GM19035 (cell line): ENCODE measurements at regions not wholly inside any gene's neighbourhood (a gene's known extent, or its start where the extent isn't known, plus 50 kb on each side); places are given as distances from the start of the nearest gene placed in this dataset.
"Not testable (repeated sequence)": the region's sequence is repeated elsewhere in the genome, so short reads cannot be mapped to it uniquely, and the experiment has no call there.

Source experiments
- ATAC-seq: cut with Tn5 transposase; IDR thresholded peaks from one replicate; pipeline ENCODE4 v1.9.1; 2021; ENCODE audit not compliant: unreplicated experiment

GRCh38 chr1:14129009-14129408, 429.0 kb downstream of the PRDM2 start:
- ATAC-seq: no peak

- ATAC-seq: no peak
Measured at GRCh38 chr1:14135070-14135469, 435.1 kb downstream of the PRDM2 start.

GRCh38 chr1:14136152-14136763, 436.3 kb downstream of the PRDM2 start:
- ATAC-seq: no peak

GRCh38 chr1:14136881-14137280, 436.9 kb downstream of the PRDM2 start:
- no peak for ATAC-seq

- no peak for ATAC-seq
Measured at GRCh38 chr1:14137411-14138134, 437.6 kb downstream of the PRDM2 start.

GRCh38 chr1:14138135-14138506, 438.1 kb downstream of the PRDM2 start:
- no peak for ATAC-seq

- ATAC-seq: no peak
Measured at GRCh38 chr1:14138687-14139086, 438.7 kb downstream of the PRDM2 start.

- no peak for ATAC-seq
Measured at GRCh38 chr1:14140831-14141401, 440.9 kb downstream of the PRDM2 start.

- ATAC-seq: no peak
Measured at GRCh38 chr1:14141656-14142055, 441.7 kb downstream of the PRDM2 start.

GRCh38 chr1:14142397-14143100, 442.6 kb downstream of the PRDM2 start:
- no peak for ATAC-seq

- no peak for ATAC-seq
Measured at GRCh38 chr1:14143777-14144176, 443.8 kb downstream of the PRDM2 start.

GRCh38 chr1:14148526-14148925, 448.5 kb downstream of the PRDM2 start:
- ATAC-seq: no peak

- no peak for ATAC-seq
Measured at GRCh38 chr1:14149431-14149830, 449.1 kb upstream of the KAZN start.

GRCh38 chr1:14156543-14156942, 441.9 kb upstream of the KAZN start:
- no peak for ATAC-seq

- no peak for ATAC-seq
Measured at GRCh38 chr1:14160781-14161180, 437.7 kb upstream of the KAZN start.

- ATAC-seq: no peak
Measured at GRCh38 chr1:14163246-14163645, 435.2 kb upstream of the KAZN start.

- no peak for ATAC-seq
Measured at GRCh38 chr1:14165371-14165801, 433.1 kb upstream of the KAZN start.

- ATAC-seq: no peak
Measured at GRCh38 chr1:14167884-14168283, 430.6 kb upstream of the KAZN start.

GRCh38 chr1:14168326-14169063, 430.0 kb upstream of the KAZN start:
- no peak for ATAC-seq

- no peak for ATAC-seq
Measured at GRCh38 chr1:14173598-14173997, 424.9 kb upstream of the KAZN start.

GRCh38 chr1:14177866-14178265, 420.6 kb upstream of the KAZN start:
- not testable (repeated sequence) for ATAC-seq
